K562 (cell line): ENCODE measurements at regions not wholly inside any gene's neighbourhood (a gene's known extent, or its start where the extent isn't known, plus 50 kb on each side); places are given as distances from the start of the nearest gene placed in this dataset.

Source experiments
- EP300 ChIP-seq: IDR thresholded peaks from 2 replicates; pipeline ENCODE4 v1.6.1; 2012; ENCODE audit warnings: low read length, improper control_type of control experiment
- GABPA ChIP-seq: fragments of 200-800 bp; sonication (Bioruptor generic); conservative IDR thresholded peaks from 2 replicates; pipeline ENCODE4 v1.6.1; 2016; ENCODE audit warnings: low read depth, missing genetic modification characterization, missing compliant biosample characterization
- KDM1A ChIP-seq, 2 experiments: fragments of 450-650 bp; IDR thresholded peaks; 2 replicates each; pipeline ENCODE4 v1.6.1; 2016; ENCODE audit warnings: mild to moderate bottlenecking in 2 of 2
- NCOR1 ChIP-seq: fragments of 450-650 bp; IDR thresholded peaks from 2 replicates; pipeline ENCODE4 v1.6.1; 2016; ENCODE audit warnings: mild to moderate bottlenecking, moderate library complexity
- NFIC ChIP-seq: fragments of 450-650 bp; IDR thresholded peaks from 2 replicates; pipeline ENCODE4 v1.6.1; 2017; ENCODE audit warnings: mild to moderate bottlenecking, inconsistent platforms
- NR2C2 ChIP-seq, 2 experiments: fragments of 200-800 bp in 1 of 2; sonication (Bioruptor generic) in 1 of 2; sonication (generic) in 1 of 2; formaldehyde crosslinking in 1 of 2; IDR thresholded peaks; 2 replicates each; pipeline versions ENCODE4 v1.6.1 to v1.8.0; 2016 to 2022; ENCODE audit warnings: mild to moderate bottlenecking in 1 of 2, missing compliant biosample characterization in 1 of 2, missing genetic modification characterization in 1 of 2, missing genetic modification reagents in 1 of 2
- RCOR1 ChIP-seq, 2 experiments: IDR thresholded peaks; 2 replicates each; pipeline ENCODE4 v1.6.1; 2012; ENCODE audit warnings: low read depth in 2 of 2, low read length in 2 of 2, borderline replicate concordance in 1 of 2, improper control_type of control experiment in 1 of 2
- TAL1 ChIP-seq: fragments of 450-650 bp; IDR thresholded peaks from 2 replicates; pipeline ENCODE4 v1.6.1; 2016; ENCODE audit warnings: mild to moderate bottlenecking
- TCF3 ChIP-seq: sonication (generic); formaldehyde crosslinking; IDR thresholded peaks from 2 replicates; pipeline ENCODE4 v1.4.0; 2020; ENCODE audit warnings: mild to moderate bottlenecking, missing genetic modification reagents
- ZNF785 ChIP-seq: fragments of 250-450 bp; sonication (Bioruptor Pico); IDR thresholded peaks from 2 replicates; pipeline ENCODE4 v1.4.0; 2020; ENCODE audit warnings: mild to moderate bottlenecking
- TF ChIP-seq, protein P1 (sequence below): fragments of 450-650 bp; IDR thresholded peaks from 2 replicates; pipeline ENCODE4 v1.6.1; 2016; ENCODE audit warnings: antibody characterized with exemption
- TF ChIP-seq, protein P2 (sequence below): sonication (generic); formaldehyde crosslinking; IDR thresholded peaks from 2 replicates; pipeline ENCODE4 v1.8.0; 2022; ENCODE audit warnings: missing genetic modification reagents, mild to moderate bottlenecking, borderline replicate concordance
- TF ChIP-seq, protein P3 (sequence below): sonication (generic); IDR thresholded peaks from 2 replicates; pipeline ENCODE4 v1.6.1; 2016
- TF ChIP-seq, protein P4 (sequence below): fragments of 250-450 bp; sonication (Bioruptor Pico); IDR thresholded peaks from 2 replicates; pipeline ENCODE4 v1.5.0; 2022; ENCODE audit warnings: mild to moderate bottlenecking

DNA sequence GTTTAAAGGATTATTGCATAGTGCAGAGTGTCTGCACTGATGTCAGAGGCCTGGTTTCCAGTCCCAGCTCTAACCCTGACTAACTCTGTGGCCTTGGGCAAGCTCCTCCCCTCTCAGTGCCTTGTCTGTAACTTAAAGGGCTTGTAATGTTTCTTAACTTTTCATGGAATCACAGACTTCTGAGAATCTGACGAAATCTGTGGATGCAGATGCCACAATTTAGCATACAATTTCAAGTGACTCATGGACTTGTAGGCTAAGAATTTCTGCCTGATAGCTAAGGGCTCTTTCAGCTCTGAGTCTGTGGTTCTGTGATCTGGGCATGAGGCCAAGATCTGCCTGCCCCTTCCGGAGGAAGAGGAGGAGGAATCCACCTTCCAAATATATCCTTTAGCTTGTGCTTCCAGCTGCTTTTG is 236.9 kb downstream of the AR start (continued):
- TF ChIP-seq, protein P1, sequence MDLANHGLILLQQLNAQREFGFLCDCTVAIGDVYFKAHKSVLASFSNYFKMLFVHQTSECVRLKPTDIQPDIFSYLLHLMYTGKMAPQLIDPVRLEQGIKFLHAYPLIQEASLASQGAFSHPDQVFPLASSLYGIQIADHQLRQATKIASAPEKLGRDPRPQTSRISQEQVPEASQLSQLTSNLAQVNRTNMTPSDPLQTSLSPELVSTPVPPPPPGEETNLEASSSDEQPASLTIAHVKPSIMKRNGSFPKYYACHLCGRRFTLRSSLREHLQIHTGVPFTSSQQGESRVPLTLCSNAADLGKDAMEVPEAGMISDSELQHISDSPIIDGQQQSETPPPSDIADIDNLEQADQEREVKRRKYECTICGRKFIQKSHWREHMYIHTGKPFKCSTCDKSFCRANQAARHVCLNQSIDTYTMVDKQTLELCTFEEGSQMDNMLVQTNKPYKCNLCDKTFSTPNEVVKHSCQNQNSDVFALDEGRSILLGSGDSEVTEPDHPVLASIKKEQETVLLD: no peak
- TF ChIP-seq TCF3 (peak; percentile 59), NCOR1 (peak; percentile 24; the same call in 1 of the 2 replicates), TAL1 (peak; percentile 45; the same call in 1 of the 2 replicates), RCOR1 (IDR thresholded peaks at IDR 0.05; ENCODE audit: borderline replicate concordance in 1 of 2, low read depth in 2 of 2, low read length in 2 of 2) (0 out of 4 replicates have a peak, but pooled peaks of 1 of the 2 experiments have one; percentile 35), GABPA (tag) (peak; percentile 51; the same call in 1 of the 2 replicates), EP300 (peak; percentile 32; the same call in 1 of the 2 replicates), NFIC (peak; percentile 77), KDM1A (IDR thresholded peaks at IDR 0.05) (peak; percentile 65 to 71; a peak in 3 of 4 replicates), ZNF785 (CRISPR knock-in tag) (no peak), NR2C2 (CRISPR knock-in tag; IDR thresholded peaks at IDR 0.05) (no peak), NR2C2 (tag; IDR thresholded peaks at IDR 0.05) (no peak)
- TF ChIP-seq, protein P2, sequence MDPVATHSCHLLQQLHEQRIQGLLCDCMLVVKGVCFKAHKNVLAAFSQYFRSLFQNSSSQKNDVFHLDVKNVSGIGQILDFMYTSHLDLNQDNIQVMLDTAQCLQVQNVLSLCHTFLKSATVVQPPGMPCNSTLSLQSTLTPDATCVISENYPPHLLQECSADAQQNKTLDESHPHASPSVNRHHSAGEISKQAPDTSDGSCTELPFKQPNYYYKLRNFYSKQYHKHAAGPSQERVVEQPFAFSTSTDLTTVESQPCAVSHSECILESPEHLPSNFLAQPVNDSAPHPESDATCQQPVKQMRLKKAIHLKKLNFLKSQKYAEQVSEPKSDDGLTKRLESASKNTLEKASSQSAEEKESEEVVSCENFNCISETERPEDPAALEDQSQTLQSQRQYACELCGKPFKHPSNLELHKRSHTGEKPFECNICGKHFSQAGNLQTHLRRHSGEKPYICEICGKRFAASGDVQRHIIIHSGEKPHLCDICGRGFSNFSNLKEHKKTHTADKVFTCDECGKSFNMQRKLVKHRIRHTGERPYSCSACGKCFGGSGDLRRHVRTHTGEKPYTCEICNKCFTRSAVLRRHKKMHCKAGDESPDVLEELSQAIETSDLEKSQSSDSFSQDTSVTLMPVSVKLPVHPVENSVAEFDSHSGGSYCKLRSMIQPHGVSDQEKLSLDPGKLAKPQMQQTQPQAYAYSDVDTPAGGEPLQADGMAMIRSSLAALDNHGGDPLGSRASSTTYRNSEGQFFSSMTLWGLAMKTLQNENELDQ (CRISPR knock-in tag): no peak
- TF ChIP-seq, protein P3, sequence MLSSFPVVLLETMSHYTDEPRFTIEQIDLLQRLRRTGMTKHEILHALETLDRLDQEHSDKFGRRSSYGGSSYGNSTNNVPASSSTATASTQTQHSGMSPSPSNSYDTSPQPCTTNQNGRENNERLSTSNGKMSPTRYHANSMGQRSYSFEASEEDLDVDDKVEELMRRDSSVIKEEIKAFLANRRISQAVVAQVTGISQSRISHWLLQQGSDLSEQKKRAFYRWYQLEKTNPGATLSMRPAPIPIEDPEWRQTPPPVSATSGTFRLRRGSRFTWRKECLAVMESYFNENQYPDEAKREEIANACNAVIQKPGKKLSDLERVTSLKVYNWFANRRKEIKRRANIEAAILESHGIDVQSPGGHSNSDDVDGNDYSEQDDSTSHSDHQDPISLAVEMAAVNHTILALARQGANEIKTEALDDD: peak; percentile 53; the same call in 1 of the 2 replicates
- TF ChIP-seq, protein P4, sequence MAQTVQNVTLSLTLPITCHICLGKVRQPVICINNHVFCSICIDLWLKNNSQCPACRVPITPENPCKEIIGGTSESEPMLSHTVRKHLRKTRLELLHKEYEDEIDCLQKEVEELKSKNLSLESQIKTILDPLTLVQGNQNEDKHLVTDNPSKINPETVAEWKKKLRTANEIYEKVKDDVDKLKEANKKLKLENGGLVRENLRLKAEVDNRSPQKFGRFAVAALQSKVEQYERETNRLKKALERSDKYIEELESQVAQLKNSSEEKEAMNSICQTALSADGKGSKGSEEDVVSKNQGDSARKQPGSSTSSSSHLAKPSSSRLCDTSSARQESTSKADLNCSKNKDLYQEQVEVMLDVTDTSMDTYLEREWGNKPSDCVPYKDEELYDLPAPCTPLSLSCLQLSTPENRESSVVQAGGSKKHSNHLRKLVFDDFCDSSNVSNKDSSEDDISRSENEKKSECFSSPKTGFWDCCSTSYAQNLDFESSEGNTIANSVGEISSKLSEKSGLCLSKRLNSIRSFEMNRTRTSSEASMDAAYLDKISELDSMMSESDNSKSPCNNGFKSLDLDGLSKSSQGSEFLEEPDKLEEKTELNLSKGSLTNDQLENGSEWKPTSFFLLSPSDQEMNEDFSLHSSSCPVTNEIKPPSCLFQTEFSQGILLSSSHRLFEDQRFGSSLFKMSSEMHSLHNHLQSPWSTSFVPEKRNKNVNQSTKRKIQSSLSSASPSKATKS: no peak
